ENCODE measurements at regions not wholly inside any gene's neighbourhood (a gene's known extent, or its start where the extent isn't known, plus 50 kb on each side); places are given as distances from the start of the nearest gene placed in this dataset.

DNA sequence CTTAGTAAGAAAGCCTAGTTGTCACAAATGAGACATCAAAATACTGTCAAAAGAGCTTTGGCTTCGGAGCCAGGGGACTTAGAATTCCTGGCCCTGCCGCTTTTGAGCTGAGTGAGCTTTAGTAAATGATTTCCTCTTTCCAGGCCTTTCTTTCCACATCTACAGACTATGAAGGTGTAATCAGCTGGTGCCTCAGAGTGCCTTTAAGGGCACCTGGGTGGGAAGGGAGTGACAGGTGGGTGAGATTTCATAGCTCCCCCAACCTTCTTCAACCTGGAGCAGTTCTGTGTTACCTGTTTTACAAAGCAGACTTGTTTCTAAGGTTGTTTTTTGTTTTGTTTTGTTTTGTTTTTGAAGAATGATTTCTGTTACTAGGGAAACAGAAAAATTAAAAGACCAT lies 154.7 kb upstream of the BOD1L1 start:
- H3K4me3 ChIP-seq (ENCODE audit: low read depth, low read length) = no peak overlapping the region
- H2AFZ ChIP-seq = no peak overlapping the region
- H3K79me2 ChIP-seq = no peaks in the 10 kb centered on the region
- no peaks in the 10 kb centered on the region for H3K9me3 ChIP-seq (ENCODE audit: control insufficient read depth, low read length)
- H3K4me2 ChIP-seq (ENCODE audit: low read length) = no peak overlapping the region
- H3K27me3 ChIP-seq (ENCODE audit: control insufficient read depth, insufficient read depth, low read length) = no peaks in the 10 kb centered on the region
- no peak for TF ChIP-seq CTCF (IDR thresholded peaks at IDR 0.05)
- peak overlapping the region; percentile 42 for H3K27ac ChIP-seq
- peaks cover 10% of the 10 kb centered on the region for H3K4me1 ChIP-seq
- no peaks in the 10 kb centered on the region for H3K36me3 ChIP-seq (ENCODE audit: control insufficient read depth, insufficient read depth, low read length)
- H3K9ac ChIP-seq = no peak overlapping the region

- H3K27me3 ChIP-seq (ENCODE audit: control insufficient read depth, insufficient read depth, low read length) = no peaks in the 10 kb centered on the region
- H3K79me2 ChIP-seq = no peaks in the 10 kb centered on the region
- peak overlapping the region; percentile 30 for H3K4me2 ChIP-seq (ENCODE audit: low read length)
- no peak overlapping the region for H3K4me3 ChIP-seq (ENCODE audit: low read depth, low read length)
- no peak overlapping the region for H3K9ac ChIP-seq
- peak overlapping the region; percentile 42 for H2AFZ ChIP-seq
- no peaks in the 10 kb centered on the region for H3K9me3 ChIP-seq (ENCODE audit: control insufficient read depth, low read length)
- no peaks in the 10 kb centered on the region for H3K36me3 ChIP-seq (ENCODE audit: control insufficient read depth, insufficient read depth, low read length)
- H3K27ac ChIP-seq = peak overlapping the region; percentile 78
- peaks cover 12% of the 10 kb centered on the region for H3K4me1 ChIP-seq
- TF ChIP-seq CTCF (IDR thresholded peaks at IDR 0.05) = no peak
These were observed 156.4 kb upstream of the BOD1L1 start for GRCh38 chr4:13783800-13784411.

GRCh38 chr4:13793020-13793710 lies 165.6 kb upstream of the BOD1L1 start:
- Histone ChIP-seq H2AFZ (no peak overlapping the region), H3K4me1 (peaks cover 7% of the 10 kb centered on the region), H3K36me3 (ENCODE audit: control insufficient read depth, insufficient read depth, low read length) (no peaks in the 10 kb centered on the region), H3K79me2 (no peaks in the 10 kb centered on the region), H3K27ac (no peak overlapping the region), H3K4me2 (ENCODE audit: low read length) (no peak overlapping the region), H3K9ac (no peak overlapping the region), H3K9me3 (ENCODE audit: control insufficient read depth, low read length) (no peaks in the 10 kb centered on the region), H3K4me3 (ENCODE audit: low read depth, low read length) (no peak overlapping the region), H3K27me3 (ENCODE audit: control insufficient read depth, insufficient read depth, low read length) (no peaks in the 10 kb centered on the region)
- no peak for TF ChIP-seq CTCF (IDR thresholded peaks at IDR 0.05)

- Histone ChIP-seq H3K27me3 (ENCODE audit: control insufficient read depth, insufficient read depth, low read length) (no peaks in the 10 kb centered on the region), H3K79me2 (no peaks in the 10 kb centered on the region), H3K4me2 (ENCODE audit: low read length) (no peak overlapping the region), H2AFZ (no peak overlapping the region), H3K4me3 (ENCODE audit: low read depth, low read length) (no peak overlapping the region), H3K9ac (no peak overlapping the region), H3K9me3 (ENCODE audit: control insufficient read depth, low read length) (no peaks in the 10 kb centered on the region), H3K36me3 (ENCODE audit: control insufficient read depth, insufficient read depth, low read length) (no peaks in the 10 kb centered on the region), H3K27ac (peak overlapping the region; percentile 34), H3K4me1 (peaks cover 7% of the 10 kb centered on the region)
- no peak for TF ChIP-seq CTCF (IDR thresholded peaks at IDR 0.05)
These were observed 167.5 kb upstream of the BOD1L1 start for GRCh38 chr4:13794819-13795565.
